Activated CD4-positive, alpha-beta memory T cell treated with anti-CD3 and anti-CD28 coated beads for 36 hours (primary cell): ENCODE measurements at regions not wholly inside any gene's neighbourhood (a gene's known extent, or its start where the extent isn't known, plus 50 kb on each side); places are given as distances from the start of the nearest gene placed in this dataset.

Experiments
- CTCF ChIA-PET: fragments of 350-600 bp; sonication (Branson Sonifier 250); formaldehyde crosslinking; loops from one replicate; lab custom pipeline; 2021; ENCODE audit warnings: antibody characterized with exemption, inconsistent platforms; lab: Charles Lee
- POLR2A ChIA-PET: fragments of 350-600 bp; sonication (Branson Sonifier 250); formaldehyde crosslinking; loops from one replicate; lab custom pipeline; 2021; ENCODE audit warnings: antibody characterized with exemption; lab: Charles Lee
- DNase-seq: peaks from one replicate; pipeline ENCODE4 v3.0.0-alpha.2; 2020
- H3K27ac Mint-ChIP-seq: one replicate; pipeline ENCODE4 v1.8.0; 2021; ENCODE audit warnings: mixed read lengths
- H3K27me3 Mint-ChIP-seq: one replicate; pipeline ENCODE4 v1.8.0; 2021; ENCODE audit warnings: mixed read lengths
- H3K36me3 Mint-ChIP-seq: one replicate; pipeline ENCODE4 v1.8.0; 2021; ENCODE audit warnings: mixed read lengths
- H3K4me1 Mint-ChIP-seq: one replicate; pipeline ENCODE4 v1.8.0; 2021; ENCODE audit warnings: low read depth, mixed read lengths
- H3K4me3 Mint-ChIP-seq: one replicate; pipeline ENCODE4 v1.8.0; 2021; ENCODE audit warnings: mild to moderate bottlenecking, mixed read lengths
- H3K9me3 Mint-ChIP-seq: one replicate; pipeline ENCODE4 v1.8.0; 2021; ENCODE audit warnings: mixed read lengths
- intact Hi-C: fragments of 100-400 bp; cut with micrococcal nuclease; formaldehyde crosslinking; loops from one replicate; pipeline ENCODE4 v1.15.1; 2023

DNA sequence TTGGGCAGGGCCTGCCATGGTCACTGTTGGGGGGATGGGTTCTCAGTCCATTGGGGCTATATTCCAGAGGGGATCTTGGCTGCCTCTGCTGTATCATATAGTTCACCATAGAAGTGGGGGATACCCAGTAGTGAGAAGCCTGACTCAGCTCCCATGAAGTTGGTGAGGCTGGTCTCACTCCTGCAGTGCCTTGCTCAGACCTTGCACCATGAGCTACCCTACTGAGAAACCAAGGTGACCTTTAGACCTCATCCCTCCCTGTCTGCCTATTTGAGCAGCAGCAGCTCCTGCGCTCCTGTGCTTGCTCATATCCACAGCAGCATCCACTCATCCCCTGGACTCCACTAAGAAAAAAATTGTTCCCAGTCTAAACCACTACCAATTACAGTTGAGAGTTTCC, 56.0 kb upstream of the HEY2 start:
- DNase-seq, result no peak
- H3K27ac Mint-ChIP-seq, result no peak overlapping the region
- H3K36me3 Mint-ChIP-seq, result peaks cover 6% of the 10 kb centered on the region
- intact Hi-C loops, result no loop called here
- peaks cover 41% of the 10 kb centered on the region for H3K27me3 Mint-ChIP-seq
- no peak overlapping the region for H3K4me3 Mint-ChIP-seq
- peaks cover 18% of the 10 kb centered on the region for H3K9me3 Mint-ChIP-seq
- H3K4me1 Mint-ChIP-seq, result no peaks in the 10 kb centered on the region
- ChIA-PET CTCF (no interaction called here), POLR2A (no interaction called here)

DNA sequence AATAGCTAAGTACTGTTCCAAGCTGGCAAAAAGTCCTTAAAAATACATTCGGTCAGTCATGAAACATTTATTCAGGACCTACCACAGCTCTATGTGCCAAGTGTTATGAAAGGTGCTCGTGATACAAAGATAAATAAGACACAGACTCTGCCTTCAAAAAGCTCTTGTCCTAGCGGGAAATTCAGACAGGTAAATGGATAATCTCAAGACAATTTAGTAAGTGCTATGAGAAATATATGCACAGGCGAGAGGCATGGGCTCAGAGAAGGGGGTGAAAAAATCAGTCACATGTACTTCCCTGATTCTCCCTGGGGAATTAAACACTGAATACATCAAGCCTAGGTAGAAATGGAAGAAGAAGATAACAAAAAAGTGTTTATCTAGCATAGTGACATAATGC, 49.8 kb upstream of the HEY2 start:
- POLR2A ChIA-PET, result no interaction called here
- Mint-ChIP-seq H3K4me3 (no peak overlapping the region), H3K27me3 (peaks cover 10% of the 10 kb centered on the region), H3K9me3 (no peaks in the 10 kb centered on the region), H3K36me3 (no peaks in the 10 kb centered on the region), H3K27ac (no peak overlapping the region), H3K4me1 (no peaks in the 10 kb centered on the region)
- CTCF ChIA-PET, result interaction anchor here (0.6 kb wide), 1 partner anchor 294 kb away, joined by 3 read pairs; no protein-coding TSS in a partner anchor
- intact Hi-C loops, result no loop called here
- no peak for DNase-seq
